Esophagus squamous epithelium (tissue), 4 donors: ENCODE measurements at regions not wholly inside any gene's neighbourhood (a gene's known extent, or its start where the extent isn't known, plus 50 kb on each side); places are given as distances from the start of the nearest gene placed in this dataset.

Source experiments
- CTCF ChIP-seq, 6 experiments: fragments of 450-650 bp in 4 of 6; fragments of 200-600 bp in 2 of 6; sonication (generic) in 2 of 6; IDR thresholded peaks; one replicate each; pipeline ENCODE4 v1.5.1; 2016 to 2019; ENCODE audit warnings: antibody characterized with exemption in 6 of 6, mild to moderate bottlenecking in 4 of 6, moderate library complexity in 4 of 6
- POLR2A ChIP-seq, 4 donors: fragments of 450-650 bp; IDR thresholded peaks; one replicate each; pipeline ENCODE4 v1.6.1; 2017; ENCODE audit warnings: antibody characterized with exemption in 4 of 4, mild to moderate bottlenecking in 4 of 4, moderate library complexity in 3 of 4

GRCh38 chr18:61639886-61640285 is 252.9 kb downstream of the RNF152 start:
- TF ChIP-seq CTCF (IDR thresholded peaks at IDR 0.05) (no peak), POLR2A (IDR thresholded peaks at IDR 0.05) (no peak)
